C4-2B (cell line): ENCODE measurements at regions not wholly inside any gene's neighbourhood (a gene's known extent, or its start where the extent isn't known, plus 50 kb on each side); places are given as distances from the start of the nearest gene placed in this dataset.

ENCODE experiments used
- CTCF ChIP-seq: fragments of 450-650 bp; conservative IDR thresholded peaks from 2 replicates; pipeline ENCODE4 v1.5.1; 2017; ENCODE audit warnings: mild to moderate bottlenecking
- ZFX ChIP-seq: fragments of 450-650 bp; IDR thresholded peaks from 2 replicates; pipeline ENCODE4 v1.6.1; 2017

- TF ChIP-seq CTCF (no peak), ZFX (no peak)
Observed at GRCh38 chr20:6485351-6485750, 282.1 kb upstream of the BMP2 start.
